ENCODE measurements at regions not wholly inside any gene's neighbourhood (a gene's known extent, or its start where the extent isn't known, plus 50 kb on each side); places are given as distances from the start of the nearest gene placed in this dataset.

- TF ChIP-seq CTCF (IDR thresholded peaks at IDR 0.05): no peak
- no peak for TF ChIP-seq POLR2A (IDR thresholded peaks at IDR 0.05)
Measured at GRCh38 chr5:167743695-167744464, 547.6 kb upstream of the WWC1 start.
